ENCODE measurements at regions not wholly inside any gene's neighbourhood (a gene's known extent, or its start where the extent isn't known, plus 50 kb on each side); places are given as distances from the start of the nearest gene placed in this dataset.
"Not testable (repeated sequence)": the region's sequence is repeated elsewhere in the genome, so short reads cannot be mapped to it uniquely, and the experiment has no call there.

- DNase-seq (ENCODE audit: low read depth): not testable (repeated sequence)
Measured at GRCh38 chr1:221997012-221997411, 255.1 kb upstream of the DUSP10 start.

- no peak for DNase-seq (ENCODE audit: low read depth)
Measured at GRCh38 chr1:221994939-221995338, 253.1 kb upstream of the DUSP10 start.

GRCh38 chr1:221994274-221994698, 252.4 kb upstream of the DUSP10 start:
- DNase-seq (ENCODE audit: low read depth): no peak

DNA sequence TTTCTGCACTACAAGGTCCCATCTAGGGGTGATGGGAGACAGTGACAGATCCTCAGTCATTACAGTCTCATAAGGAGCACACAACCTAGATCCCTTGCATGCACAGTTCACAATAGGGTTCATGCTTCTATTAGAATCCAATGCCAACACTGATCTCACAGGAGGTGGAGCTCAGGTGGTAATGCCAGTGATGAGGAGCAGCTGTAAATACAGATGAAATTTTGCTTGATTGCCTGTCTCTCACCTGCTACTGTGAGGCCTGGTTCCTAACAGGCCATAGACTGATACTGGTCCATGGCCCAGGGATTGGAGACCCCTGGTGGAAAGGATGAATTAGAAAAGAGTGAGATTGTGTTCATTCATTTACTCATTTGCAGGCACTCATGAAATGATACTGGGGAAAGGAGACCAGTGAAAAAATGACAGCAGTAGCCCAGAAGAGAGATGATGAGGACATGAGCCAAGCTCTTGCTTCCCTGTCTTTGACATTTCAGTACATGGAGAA, 251.6 kb upstream of the DUSP10 start:
- DNase-seq (ENCODE audit: low read depth): no peak

DNA sequence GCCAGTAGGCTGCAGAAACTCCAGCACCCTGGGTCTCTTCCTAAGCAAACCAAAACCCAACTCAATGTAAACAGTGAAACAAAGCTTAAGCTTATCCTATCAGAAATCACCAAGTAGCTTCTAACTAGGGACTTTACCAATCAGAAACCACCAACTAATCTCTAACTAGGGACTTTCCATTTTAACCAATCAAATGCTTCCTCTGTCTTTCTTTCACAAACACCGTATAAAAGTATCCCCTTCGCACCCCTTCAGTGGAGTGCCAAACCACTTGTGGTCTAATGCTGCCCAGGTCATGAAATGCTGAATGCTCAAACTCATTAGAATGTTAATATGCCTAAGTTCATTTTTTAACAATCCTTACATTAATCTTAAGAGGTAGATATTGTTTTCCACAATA, 250.5 kb upstream of the DUSP10 start:
- no peak for DNase-seq (ENCODE audit: low read depth)

- DNase-seq (ENCODE audit: low read depth): no peak
Measured at GRCh38 chr1:221991221-221991620, 249.3 kb upstream of the DUSP10 start.

DNA sequence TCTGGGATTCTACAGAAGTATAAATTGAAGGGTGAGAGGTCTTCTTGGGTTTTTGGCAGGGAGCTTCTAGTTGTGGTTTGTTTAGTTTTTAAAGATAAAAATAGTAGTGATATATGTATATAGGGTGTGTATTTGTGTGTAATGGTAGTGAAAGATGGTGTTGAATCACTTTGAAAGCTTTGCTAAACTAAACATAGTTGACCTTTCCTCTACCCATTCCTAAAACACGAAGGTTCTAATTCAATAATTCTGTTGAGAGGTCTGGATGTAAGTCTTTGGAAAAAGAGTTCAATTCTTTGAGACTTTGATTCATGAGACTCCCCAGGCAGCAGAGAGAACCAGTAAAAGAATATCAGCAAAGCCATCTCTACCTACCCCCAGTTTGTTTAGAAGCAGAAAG, 247.9 kb upstream of the DUSP10 start:
- DNase-seq (ENCODE audit: low read depth): no peak

- DNase-seq (ENCODE audit: low read depth): no peak
Measured at GRCh38 chr1:221988829-221989228, 246.9 kb upstream of the DUSP10 start.

DNA sequence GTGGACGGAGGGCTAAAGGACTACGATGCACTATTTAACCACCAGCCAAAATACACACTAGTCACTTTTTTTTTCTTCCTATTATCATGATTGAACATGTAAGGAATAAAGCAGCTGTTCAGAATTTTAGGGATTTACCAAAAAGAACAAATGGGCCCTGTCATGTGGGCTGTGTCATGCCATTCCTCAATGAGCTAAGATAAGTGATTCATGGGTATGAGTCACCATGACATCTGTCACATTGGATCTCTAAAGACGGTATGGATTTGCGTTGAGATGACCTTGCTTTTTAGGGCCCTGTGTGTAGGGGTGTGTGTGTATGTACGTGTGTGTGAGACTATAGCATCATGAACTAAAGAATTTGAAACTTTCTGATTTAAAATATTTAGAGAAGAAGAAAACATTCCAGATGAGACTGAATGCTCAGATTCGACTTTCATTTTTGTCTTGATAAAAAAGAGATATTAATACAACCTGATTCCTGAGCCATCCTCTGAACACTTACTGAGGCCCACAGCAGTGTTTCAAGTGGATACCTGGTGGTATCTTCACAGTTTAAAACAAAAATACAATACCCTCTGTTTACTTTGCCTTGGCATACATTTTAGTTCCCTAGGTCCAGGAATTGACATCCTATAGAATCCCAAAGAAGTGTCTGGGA, 246.1 kb upstream of the DUSP10 start:
- no peak for DNase-seq (ENCODE audit: low read depth)

DNA sequence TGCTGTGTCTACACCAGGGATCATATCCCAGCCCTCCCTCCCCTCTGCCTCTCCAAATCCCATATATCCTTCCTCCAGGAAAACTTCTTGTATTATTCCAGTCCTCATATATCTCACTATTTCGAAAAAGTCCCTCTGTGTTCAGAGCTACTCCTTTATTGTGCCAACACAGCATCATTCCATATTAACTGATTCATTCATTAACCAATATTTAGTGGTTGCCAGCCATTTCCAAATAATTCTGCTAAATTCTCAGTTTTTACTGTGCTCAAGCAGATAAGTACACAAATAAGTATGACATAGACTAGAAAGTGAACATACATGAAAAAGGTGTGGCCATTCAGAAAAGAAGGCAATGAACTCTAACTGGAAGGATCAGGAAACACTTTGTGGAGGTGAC, 241.6 kb upstream of the DUSP10 start:
- no peak for DNase-seq (ENCODE audit: low read depth)

- DNase-seq (ENCODE audit: low read depth): no peak
Measured at GRCh38 chr1:221981461-221981860, 239.6 kb upstream of the DUSP10 start.

DNA sequence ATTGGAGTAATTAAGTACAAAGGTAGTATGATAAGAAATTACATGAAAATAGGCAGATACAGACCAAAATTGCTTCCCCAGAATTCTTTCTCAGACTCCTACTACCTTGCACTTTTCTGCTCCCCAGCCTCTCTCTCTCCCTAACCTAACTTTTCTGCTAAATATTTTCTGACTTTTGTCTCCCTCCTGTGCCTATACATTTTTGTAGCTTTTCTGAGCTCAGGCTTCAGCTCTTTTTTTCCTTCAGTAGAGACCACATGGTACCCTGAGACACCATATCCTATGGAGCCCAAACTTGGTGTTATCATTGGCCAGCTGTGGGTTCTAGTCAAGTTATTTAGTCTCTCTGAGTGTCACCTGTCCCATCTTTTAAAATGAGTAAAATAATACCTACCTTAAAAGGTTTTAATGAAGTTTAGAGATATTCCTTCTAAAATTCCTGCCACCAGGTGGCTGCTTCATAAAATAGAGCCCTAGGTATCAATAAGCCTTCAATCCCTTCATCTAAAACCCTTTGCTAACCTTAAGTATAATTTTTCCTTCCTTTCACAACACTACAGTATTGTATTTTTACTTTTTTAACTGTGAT, 237.6 kb upstream of the DUSP10 start:
- DNase-seq (ENCODE audit: low read depth): no peak

- not testable (repeated sequence) for DNase-seq (ENCODE audit: low read depth)
Measured at GRCh38 chr1:221978631-221979334, 236.9 kb upstream of the DUSP10 start.

GRCh38 chr1:221973787-221974186, 231.9 kb upstream of the DUSP10 start:
- DNase-seq (ENCODE audit: low read depth): not testable (repeated sequence)

DNA sequence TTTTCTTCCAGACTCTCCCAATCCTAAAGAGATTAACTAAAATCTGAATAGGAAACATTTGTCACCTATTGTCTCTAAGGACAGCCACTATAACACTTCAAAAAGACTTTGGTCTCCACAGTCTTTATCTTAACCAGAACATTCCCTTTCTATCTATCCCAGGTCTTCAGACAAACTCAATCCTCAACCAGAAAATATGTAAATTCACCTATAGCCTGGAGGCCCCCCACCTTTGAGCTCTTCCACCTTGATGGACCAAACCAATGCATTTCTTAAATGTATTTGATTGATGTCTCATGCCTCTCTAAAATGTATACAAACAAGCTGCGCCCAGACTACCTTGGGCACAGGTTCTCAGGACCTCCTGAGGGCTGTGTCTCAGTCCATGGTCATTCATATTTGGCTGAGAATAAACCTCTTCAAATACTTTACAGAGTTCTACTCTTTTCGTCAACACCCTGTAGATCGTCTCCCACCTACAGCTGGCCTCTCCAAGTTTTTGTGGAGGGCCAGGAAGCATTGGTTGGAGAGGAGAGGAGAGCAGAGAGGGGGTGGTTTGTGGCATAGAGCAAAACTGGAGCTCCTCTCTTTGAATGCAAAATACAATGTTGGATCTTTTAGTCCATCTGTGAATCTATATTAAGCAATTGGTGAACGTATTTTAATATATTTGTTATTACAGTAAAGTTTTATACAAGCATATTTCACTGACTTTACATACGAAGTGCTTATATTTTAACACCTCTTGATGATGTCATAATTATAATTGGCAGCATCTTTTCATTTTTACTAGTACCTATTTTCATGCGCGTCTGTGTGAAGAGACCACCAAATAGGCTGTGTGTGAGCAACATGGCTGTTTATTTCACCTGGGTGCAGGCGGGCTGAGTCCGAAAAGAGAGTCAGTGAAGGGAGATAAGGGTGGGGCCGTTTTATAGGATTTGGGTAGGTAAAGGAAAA, 230.7 kb upstream of the DUSP10 start:
- no peak for DNase-seq (ENCODE audit: low read depth)

GRCh38 chr1:221971035-221971434, 229.1 kb upstream of the DUSP10 start:
- DNase-seq (ENCODE audit: low read depth): not testable (repeated sequence)

- not testable (repeated sequence) for DNase-seq (ENCODE audit: low read depth)
Measured at GRCh38 chr1:221969298-221969858, 227.5 kb upstream of the DUSP10 start.

- not testable (repeated sequence) for DNase-seq (ENCODE audit: low read depth)
Measured at GRCh38 chr1:221967538-221967937, 225.6 kb upstream of the DUSP10 start.

DNA sequence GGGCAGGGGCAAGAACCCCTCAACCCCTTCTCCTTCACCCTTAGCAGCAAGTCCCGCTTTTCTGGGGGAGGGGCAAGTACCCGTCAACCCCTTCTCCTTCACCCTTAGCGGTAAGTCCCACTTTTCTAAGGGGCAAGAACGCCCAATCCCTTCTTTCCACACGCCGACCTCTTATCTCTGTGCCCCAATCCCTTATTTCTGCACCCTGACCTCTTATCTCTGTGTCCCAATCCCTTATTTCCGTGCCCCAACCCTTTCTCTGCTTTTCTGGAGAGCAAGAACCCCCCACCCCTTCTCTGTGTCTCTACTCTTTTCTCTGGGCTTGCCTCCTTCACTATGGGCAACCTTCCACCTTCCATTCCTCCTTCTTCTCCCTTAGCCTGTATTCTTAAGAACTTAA, 225.0 kb upstream of the DUSP10 start:
- DNase-seq (ENCODE audit: low read depth): not testable (repeated sequence)

DNA sequence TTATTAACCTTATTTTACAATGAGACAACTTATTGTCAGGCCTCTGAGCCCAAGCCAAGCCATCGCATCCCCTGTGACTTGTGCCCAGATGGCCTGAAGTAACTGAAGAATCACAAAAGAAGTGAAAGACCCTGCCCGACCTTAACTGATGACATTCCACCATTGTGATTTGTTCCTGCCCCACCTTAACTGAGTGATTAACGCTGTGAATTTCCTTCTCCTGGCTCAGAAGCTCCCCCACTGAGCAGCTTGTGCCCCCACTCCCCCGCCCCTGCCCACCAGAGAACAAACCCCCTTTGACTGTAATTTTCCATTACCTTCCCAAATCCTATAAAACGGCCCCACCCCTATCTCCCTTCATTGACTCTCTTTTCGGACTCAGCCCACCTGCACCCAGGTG, 224.0 kb upstream of the DUSP10 start:
- not testable (repeated sequence) for DNase-seq (ENCODE audit: low read depth)

DNA sequence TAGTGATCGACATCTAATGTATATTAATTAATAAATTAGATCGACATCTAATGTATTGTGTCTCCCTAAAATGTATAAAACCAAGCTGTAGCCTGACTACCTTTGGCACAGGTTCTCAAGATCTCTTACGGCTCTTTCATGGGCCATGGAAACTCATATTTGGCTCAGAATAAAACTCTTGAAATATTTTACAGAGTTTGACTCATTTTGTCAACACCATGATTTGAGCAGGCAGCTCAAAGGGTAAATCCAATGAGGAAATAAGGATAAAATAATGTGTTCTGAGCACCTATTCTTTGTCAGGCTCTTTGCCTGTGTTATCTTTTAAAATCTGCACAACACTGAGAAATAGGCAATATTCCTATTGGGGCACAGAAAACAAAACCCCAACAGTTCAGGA, 223.4 kb upstream of the DUSP10 start:
- no peak for DNase-seq (ENCODE audit: low read depth)

DNA sequence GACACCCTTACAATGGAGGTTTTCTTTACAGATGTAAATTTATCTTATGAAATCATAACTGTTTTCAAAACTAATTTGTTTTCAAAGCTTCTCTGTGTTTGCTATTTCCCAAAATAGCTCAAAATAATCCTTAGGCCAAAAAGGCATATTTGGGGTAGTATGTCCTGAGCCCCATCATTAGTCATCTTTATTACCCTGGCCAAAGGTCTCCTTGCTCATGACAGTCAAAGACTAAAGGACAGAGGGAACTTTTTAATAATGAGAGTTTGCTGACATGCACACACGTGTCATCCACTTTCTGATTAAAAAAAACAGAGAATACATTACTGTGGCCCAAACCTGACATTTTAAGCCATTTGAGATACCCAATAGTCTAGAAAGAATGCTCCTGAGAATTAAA, 221.9 kb upstream of the DUSP10 start:
- no peak for DNase-seq (ENCODE audit: low read depth)

Measured in stimulated activated CD4-positive, alpha-beta T cell treated with anti-CD3 and anti-CD28 coated beads, Interleukin-2, amount 100 ng/mL, for 4 hours (primary cell).